ENCODE measurements at regions not wholly inside any gene's neighbourhood (a gene's known extent, or its start where the extent isn't known, plus 50 kb on each side); places are given as distances from the start of the nearest gene placed in this dataset.

- DNase-seq (ENCODE audit: extremely low spot score), result no peak
- no peak for TF ChIP-seq POLR2A (IDR thresholded peaks at IDR 0.05; ENCODE audit: low read depth)
- TF ChIP-seq CTCF (IDR thresholded peaks at IDR 0.05), result no peak
- no peak for TF ChIP-seq EP300 (IDR thresholded peaks at IDR 0.05)
- TF ChIP-seq POLR2AphosphoS5 (IDR thresholded peaks at IDR 0.05), result no peak
- Histone ChIP-seq H3K27ac (replicated peaks in 1 of 4) (no peak overlapping the region), H3K36me3 (no peaks in the 10 kb centered on the region), H3K4me1 (no peaks in the 10 kb centered on the region), H3K27me3 (peaks cover 0 to 21% (median 4%) of the 10 kb centered on the region in 4 donors), H3K9me3 (no peaks in the 10 kb centered on the region), H3K4me3 (no peak overlapping the region)
- WGBS, result 68% methylated on average over 6 of the region's 6 CpGs
- intact Hi-C loops (cut with DNase I), result no loop called here
Measured at GRCh38 chr17:72022328-72023275, 98.2 kb upstream of the SOX9 start.

GRCh38 chr17:72024457-72024856 lies 96.4 kb upstream of the SOX9 start:
- peaks cover 0 to 35% (median 4%) of the 10 kb centered on the region in 4 donors for H3K27me3 ChIP-seq
- H3K9me3 ChIP-seq, result no peaks in the 10 kb centered on the region
- no peak overlapping the region for H3K27ac ChIP-seq (replicated peaks in 1 of 4)
- TF ChIP-seq POLR2AphosphoS5 (IDR thresholded peaks at IDR 0.05) (no peak), POLR2A (IDR thresholded peaks at IDR 0.05; ENCODE audit: low read depth) (no peak), CTCF (IDR thresholded peaks at IDR 0.05) (no peak), EP300 (IDR thresholded peaks at IDR 0.05) (no peak)
- H3K4me1 ChIP-seq, result no peaks in the 10 kb centered on the region
- DNase-seq (ENCODE audit: extremely low spot score), result no peak
- intact Hi-C loops (cut with DNase I), result no loop called here
- no peak overlapping the region for H3K4me3 ChIP-seq
- no peaks in the 10 kb centered on the region for H3K36me3 ChIP-seq

- H3K27me3 ChIP-seq, result peaks cover 0 to 33% (median 7%) of the 10 kb centered on the region in 4 donors
- WGBS, result 40% methylated on average over 5 of the region's 5 CpGs
- H3K27ac ChIP-seq (replicated peaks in 1 of 4), result no peak overlapping the region
- no peaks in the 10 kb centered on the region for H3K9me3 ChIP-seq
- H3K4me1 ChIP-seq, result peaks cover 0 to 5% (median 4%) of the 10 kb centered on the region in 4 donors
- intact Hi-C loops (cut with DNase I), result no loop called here
- TF ChIP-seq POLR2AphosphoS5 (IDR thresholded peaks at IDR 0.05), result no peak
- no peak for TF ChIP-seq CTCF (IDR thresholded peaks at IDR 0.05)
- TF ChIP-seq EP300 (IDR thresholded peaks at IDR 0.05), result no peak
- no peak for TF ChIP-seq POLR2A (IDR thresholded peaks at IDR 0.05; ENCODE audit: low read depth)
- H3K36me3 ChIP-seq, result no peaks in the 10 kb centered on the region
- DNase-seq (ENCODE audit: extremely low spot score), result no peak
- H3K4me3 ChIP-seq, result no peak overlapping the region
Measured at GRCh38 chr17:72025113-72025512, 95.7 kb upstream of the SOX9 start.

- peaks cover 0 to 35% (median 3%) of the 10 kb centered on the region in 4 donors for H3K27me3 ChIP-seq
- peaks cover 0 to 12% (median 8%) of the 10 kb centered on the region in 4 donors for H3K4me1 ChIP-seq
- TF ChIP-seq CTCF (IDR thresholded peaks at IDR 0.05) (peak in 1 of 3 experiments; percentile 36), POLR2AphosphoS5 (IDR thresholded peaks at IDR 0.05) (no peak), EP300 (IDR thresholded peaks at IDR 0.05) (no peak), POLR2A (IDR thresholded peaks at IDR 0.05; ENCODE audit: low read depth) (no peak)
- H3K4me3 ChIP-seq, result peak overlapping the region; percentile 42 to 57 (median 44)
- intact Hi-C loops (cut with DNase I), result no loop called here
- no peaks in the 10 kb centered on the region for H3K36me3 ChIP-seq
- WGBS, result 4% methylated on average over 18 of the region's 22 CpGs
- no peak overlapping the region for H3K27ac ChIP-seq (replicated peaks in 1 of 4)
- no peak for DNase-seq (ENCODE audit: extremely low spot score)
- no peaks in the 10 kb centered on the region for H3K9me3 ChIP-seq
Measured at GRCh38 chr17:72030067-72030899, 90.5 kb upstream of the SOX9 start.
